GM04503 (cell line): ENCODE measurements at regions not wholly inside any gene's neighbourhood (a gene's known extent, or its start where the extent isn't known, plus 50 kb on each side); places are given as distances from the start of the nearest gene placed in this dataset.

Experiments used
- DNase-seq: peaks from one replicate; pipeline ENCODE4 v3.0.0-alpha.2; 2012; ENCODE audit warnings: low read depth

DNA sequence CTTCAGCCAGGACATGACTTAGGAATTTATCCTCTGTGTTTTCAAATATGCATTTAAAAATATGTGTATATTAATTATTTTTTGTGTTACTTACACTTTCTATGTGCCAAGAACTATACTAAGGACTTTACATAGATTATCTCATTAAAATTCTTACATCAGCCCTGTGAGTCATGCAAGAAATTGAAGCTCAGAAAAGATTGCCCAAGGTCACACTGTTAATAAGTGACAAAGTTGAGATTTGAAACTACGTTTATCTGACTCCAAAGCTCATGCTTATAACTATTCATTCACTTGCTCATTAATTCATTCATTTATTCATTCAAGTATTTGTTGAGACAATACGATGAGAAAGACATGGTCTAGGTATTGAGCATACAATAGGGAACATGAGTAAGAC, 62.9 kb upstream of the CHRDL1 start:
- DNase-seq, result no peak

DNA sequence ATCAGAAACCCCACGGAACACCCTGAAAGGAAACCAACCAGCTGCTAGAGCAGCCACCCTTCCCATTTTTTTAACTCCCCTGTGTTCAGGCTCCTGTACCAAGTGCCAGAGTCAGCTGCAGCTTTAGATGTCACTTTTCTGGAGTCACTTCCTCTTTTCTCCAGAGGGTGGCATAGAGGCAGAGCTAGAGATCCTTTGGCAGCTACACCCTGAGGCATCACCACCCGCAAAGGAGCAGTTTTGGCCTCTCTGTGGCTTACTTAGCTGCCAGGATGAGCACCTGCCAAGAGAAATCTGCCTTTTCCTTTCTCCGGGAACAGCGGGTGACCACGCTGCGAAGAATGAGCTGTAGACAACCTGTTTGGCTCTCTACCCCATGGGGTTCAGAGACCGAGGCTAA, 58.0 kb upstream of the CHRDL1 start:
- no peak for DNase-seq

DNA sequence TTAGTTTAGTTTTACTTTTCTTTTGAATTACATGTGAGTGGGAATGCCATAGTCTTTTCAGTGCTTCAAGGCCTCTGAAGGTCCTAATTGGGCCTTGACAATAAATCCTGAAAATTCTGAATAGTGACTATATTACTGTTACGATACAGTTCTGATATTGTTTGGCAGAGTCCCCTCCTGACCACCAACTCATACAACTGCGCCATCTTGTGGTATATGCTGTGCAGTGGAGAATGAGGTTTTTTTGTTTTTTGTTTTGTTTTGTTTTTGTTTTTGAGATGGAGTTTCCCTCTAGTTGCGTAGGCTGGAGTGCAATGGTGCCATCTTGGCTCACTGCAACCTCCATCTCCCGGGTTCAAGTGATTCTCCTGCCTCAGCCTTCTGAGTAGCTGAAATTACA, 56.6 kb upstream of the CHRDL1 start:
- DNase-seq, result no peak

DNA sequence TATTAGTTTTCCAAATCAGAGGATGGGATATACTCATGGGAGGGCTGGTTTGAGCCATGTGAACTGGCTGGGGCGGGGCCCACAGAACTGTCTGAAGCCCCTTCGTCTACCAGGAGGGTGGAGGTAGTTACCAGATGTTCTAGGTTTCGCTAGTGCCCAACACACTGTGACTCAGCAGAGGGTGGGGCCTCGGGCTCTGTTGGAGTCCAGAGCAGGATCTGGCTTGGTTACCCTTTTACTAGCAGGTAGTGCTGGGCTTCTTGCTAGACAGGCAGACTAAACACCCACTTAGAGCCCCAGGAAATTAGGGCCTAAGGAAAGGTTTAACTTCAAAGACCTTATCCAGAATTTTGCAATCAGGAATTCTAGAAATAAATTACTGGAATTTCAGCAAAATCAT, 56.2 kb upstream of the CHRDL1 start:
- DNase-seq, result no peak

DNA sequence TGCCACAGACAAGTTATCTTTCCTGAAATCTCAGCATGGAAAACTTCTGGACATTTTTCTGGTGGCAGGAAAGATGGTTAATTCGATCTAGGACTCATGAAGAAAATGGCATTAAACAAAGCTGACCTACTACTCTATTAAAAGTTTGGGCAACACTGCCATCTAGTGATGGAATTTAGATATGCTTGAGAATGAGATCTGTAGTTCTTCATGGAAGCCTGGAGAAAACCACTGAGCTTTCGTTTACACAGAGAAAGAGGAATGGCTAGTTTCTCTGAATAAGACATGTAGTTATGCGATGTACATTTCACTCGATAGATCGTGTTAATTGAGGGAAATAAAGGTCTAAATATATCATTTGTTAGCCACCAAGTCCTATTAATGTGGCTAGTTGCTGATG, 51.7 kb upstream of the CHRDL1 start:
- DNase-seq, result peak; percentile 25

DNA sequence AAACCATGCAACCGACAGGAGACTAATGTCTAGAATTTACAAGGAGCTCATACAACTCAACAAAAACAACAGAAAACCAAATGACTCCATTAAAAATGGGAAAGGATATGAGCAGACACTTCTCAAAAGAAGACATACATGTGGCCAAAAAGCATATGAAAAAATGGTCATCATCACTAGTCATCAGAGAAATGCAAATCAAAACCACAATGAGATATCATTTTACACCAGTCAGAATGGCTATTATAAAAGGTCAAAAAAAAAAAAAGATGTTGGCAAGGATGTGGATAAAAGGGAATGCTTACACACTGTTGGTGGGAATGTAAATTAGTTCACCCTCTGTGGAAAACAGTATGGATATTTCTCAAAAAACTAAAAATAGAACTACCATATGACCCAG, 50.5 kb upstream of the CHRDL1 start:
- DNase-seq, result no peak
